Lower lobe of right lung (tissue), 2 donors: ENCODE measurements at regions not wholly inside any gene's neighbourhood (a gene's known extent, or its start where the extent isn't known, plus 50 kb on each side); places are given as distances from the start of the nearest gene placed in this dataset.

Experiments used
- ATAC-seq, 2 donors: fragments of 200-7000 bp; cut with Tn5 transposase; one replicate each; pipeline ENCODE4 v1.9.1; 2020 to 2022; ENCODE audit warnings: mild to moderate bottlenecking in 2 of 2, moderate library complexity in 2 of 2
- DNase-seq: peaks from one replicate; pipeline ENCODE4 v3.0.0-alpha.2; 2020
- H3K27ac ChIP-seq: fragments of 200-600 bp; one replicate; pipeline ENCODE4 v1.8.0; 2022
- H3K27me3 ChIP-seq: fragments of 200-600 bp; one replicate; pipeline ENCODE4 v1.8.0; 2022; ENCODE audit warnings: low read depth
- H3K36me3 ChIP-seq: fragments of 200-600 bp; one replicate; pipeline ENCODE4 v1.8.0; 2022; ENCODE audit warnings: mild to moderate bottlenecking
- H3K4me1 ChIP-seq: fragments of 200-600 bp; one replicate; pipeline ENCODE4 v1.8.0; 2022
- H3K4me3 ChIP-seq: fragments of 200-600 bp; one replicate; pipeline ENCODE4 v1.8.0; 2022; ENCODE audit warnings: mild to moderate bottlenecking
- H3K9me3 ChIP-seq: fragments of 200-600 bp; one replicate; pipeline ENCODE4 v1.8.0; 2022
- intact Hi-C: fragments of 100-400 bp; cut with DNase I; formaldehyde crosslinking; loops from one replicate; pipeline ENCODE4 v1.11.0; 2022
- TF ChIP-seq, protein P1 (sequence below): fragments of 200-600 bp; IDR thresholded peaks from one replicate; pipeline ENCODE4 v1.8.0; 2022; ENCODE audit warnings: antibody characterized with exemption, mild to moderate bottlenecking
- donor health status: DM: no; HTN: yes; CAD: no; lungs with severe emphysema.

DNA sequence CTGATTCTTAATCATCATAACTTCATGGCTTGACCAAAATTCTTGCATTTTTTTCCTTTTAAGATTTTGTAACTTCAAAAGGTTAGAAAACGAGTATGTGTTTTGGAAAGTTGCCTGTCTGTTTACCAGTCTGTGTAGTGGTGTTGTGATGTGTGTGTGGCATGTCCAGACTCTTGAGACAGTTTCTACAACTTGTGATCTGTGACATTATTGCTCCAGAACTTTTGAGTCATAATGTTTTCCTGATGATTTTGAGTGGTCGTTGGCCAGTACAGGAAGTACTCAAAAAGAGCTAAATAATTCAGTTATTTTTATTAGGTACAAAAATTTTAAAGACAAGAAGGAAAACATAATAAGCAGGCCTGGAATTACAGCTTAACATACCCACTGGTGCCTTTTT, 229.0 kb upstream of the C2CD4B start:
- no peaks in the 10 kb centered on the region for H3K36me3 ChIP-seq
- TF ChIP-seq, protein P1, sequence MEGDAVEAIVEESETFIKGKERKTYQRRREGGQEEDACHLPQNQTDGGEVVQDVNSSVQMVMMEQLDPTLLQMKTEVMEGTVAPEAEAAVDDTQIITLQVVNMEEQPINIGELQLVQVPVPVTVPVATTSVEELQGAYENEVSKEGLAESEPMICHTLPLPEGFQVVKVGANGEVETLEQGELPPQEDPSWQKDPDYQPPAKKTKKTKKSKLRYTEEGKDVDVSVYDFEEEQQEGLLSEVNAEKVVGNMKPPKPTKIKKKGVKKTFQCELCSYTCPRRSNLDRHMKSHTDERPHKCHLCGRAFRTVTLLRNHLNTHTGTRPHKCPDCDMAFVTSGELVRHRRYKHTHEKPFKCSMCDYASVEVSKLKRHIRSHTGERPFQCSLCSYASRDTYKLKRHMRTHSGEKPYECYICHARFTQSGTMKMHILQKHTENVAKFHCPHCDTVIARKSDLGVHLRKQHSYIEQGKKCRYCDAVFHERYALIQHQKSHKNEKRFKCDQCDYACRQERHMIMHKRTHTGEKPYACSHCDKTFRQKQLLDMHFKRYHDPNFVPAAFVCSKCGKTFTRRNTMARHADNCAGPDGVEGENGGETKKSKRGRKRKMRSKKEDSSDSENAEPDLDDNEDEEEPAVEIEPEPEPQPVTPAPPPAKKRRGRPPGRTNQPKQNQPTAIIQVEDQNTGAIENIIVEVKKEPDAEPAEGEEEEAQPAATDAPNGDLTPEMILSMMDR = no peak
- no peak overlapping the region for H3K4me3 ChIP-seq
- peaks cover 16% of the 10 kb centered on the region for H3K4me1 ChIP-seq
- H3K9me3 ChIP-seq = no peaks in the 10 kb centered on the region
- intact Hi-C loops = no loop called here
- no peak overlapping the region for H3K27ac ChIP-seq
- DNase-seq (no peak), ATAC-seq (no peak)
- H3K27me3 ChIP-seq = peaks cover 3% of the 10 kb centered on the region

DNA sequence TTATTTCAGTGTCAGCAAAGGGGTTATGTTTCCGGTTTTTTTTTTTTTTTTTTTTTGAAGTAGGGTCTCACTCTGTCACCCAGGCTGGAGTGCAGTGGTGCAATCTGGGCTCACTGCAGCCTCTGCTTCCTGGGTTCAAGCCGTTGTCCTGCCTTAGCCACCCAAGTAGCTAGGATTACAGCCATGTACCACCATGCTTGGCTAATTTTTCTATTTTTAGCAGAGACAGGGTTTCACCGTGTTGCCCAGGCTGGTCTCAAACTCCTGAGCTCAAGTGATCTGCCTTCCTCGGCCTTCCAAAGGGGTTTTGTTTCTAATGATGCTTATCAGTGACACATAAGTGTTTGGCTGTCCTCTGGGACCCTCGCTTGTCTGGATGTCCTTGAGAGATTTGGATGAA, 235.7 kb upstream of the C2CD4B start:
- TF ChIP-seq, protein P1 = no peak
- Histone ChIP-seq H3K27ac (no peak overlapping the region), H3K4me3 (no peak overlapping the region), H3K9me3 (no peaks in the 10 kb centered on the region), H3K27me3 (no peaks in the 10 kb centered on the region), H3K4me1 (peaks cover 8% of the 10 kb centered on the region), H3K36me3 (no peaks in the 10 kb centered on the region)
- no peak for ATAC-seq
- DNase-seq = no peak
- intact Hi-C loops = no loop called here

DNA sequence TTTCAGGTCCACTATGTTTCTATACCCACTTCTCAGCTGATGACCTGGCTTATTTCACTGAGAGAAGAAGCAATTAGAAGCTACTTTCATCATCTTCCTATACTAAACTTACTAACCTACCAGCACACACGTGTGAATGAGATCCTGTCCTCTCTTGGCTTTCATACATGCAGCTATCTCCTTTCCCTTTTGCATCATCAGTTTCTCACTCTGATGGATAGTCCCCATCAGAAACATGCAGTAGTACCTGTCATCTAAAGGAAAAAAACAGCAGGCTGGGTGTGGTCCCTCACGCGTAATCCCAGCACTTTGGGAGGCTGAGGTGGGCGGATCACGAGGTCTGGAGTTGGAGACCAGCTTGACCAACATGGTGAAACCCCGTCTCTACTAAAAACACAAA, 237.6 kb upstream of the C2CD4B start:
- no peak overlapping the region for H3K27ac ChIP-seq
- H3K4me3 ChIP-seq = no peak overlapping the region
- no peaks in the 10 kb centered on the region for H3K36me3 ChIP-seq
- H3K9me3 ChIP-seq = no peaks in the 10 kb centered on the region
- DNase-seq (no peak), ATAC-seq (no peak)
- intact Hi-C loops = no loop called here
- peaks cover 8% of the 10 kb centered on the region for H3K4me1 ChIP-seq
- TF ChIP-seq, protein P1 = no peak
- no peaks in the 10 kb centered on the region for H3K27me3 ChIP-seq

DNA sequence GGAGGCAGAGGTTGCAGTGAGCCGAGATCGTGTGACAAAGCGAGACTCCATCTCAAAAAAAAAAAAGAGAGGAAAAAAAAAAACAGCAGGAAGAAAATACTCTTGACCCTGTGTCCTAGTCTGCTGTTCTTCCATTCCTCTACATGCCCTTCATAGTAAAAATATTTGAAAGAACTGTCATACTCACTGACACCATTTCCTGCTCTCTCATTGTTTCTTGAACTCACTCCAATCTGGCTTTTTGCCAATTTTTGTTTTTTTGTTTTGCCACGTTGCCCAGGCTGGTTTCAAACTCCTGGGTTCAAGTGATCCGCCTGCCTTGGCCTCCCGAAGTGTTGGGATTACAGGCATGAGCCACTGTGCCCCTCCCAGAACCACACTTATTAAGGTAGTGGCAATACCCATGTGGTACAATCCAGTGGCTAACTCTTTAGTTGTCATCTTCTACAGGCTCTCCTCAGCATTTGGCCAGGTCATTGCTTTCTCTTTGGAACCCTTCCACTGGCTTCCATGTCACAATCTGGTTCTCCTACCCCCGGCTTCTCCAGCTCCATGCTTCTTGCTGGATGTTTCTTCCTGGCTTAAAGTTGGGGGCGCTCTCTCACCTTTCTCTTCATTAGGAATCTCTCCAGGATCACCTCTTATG, 238.2 kb upstream of the C2CD4B start:
- Histone ChIP-seq H3K4me1 (peaks cover 8% of the 10 kb centered on the region), H3K4me3 (no peak overlapping the region), H3K27ac (no peak overlapping the region), H3K27me3 (no peaks in the 10 kb centered on the region), H3K9me3 (no peaks in the 10 kb centered on the region), H3K36me3 (no peaks in the 10 kb centered on the region)
- intact Hi-C loops = no loop called here
- DNase-seq (no peak), ATAC-seq (no peak)
- TF ChIP-seq, protein P1 = no peak

DNA sequence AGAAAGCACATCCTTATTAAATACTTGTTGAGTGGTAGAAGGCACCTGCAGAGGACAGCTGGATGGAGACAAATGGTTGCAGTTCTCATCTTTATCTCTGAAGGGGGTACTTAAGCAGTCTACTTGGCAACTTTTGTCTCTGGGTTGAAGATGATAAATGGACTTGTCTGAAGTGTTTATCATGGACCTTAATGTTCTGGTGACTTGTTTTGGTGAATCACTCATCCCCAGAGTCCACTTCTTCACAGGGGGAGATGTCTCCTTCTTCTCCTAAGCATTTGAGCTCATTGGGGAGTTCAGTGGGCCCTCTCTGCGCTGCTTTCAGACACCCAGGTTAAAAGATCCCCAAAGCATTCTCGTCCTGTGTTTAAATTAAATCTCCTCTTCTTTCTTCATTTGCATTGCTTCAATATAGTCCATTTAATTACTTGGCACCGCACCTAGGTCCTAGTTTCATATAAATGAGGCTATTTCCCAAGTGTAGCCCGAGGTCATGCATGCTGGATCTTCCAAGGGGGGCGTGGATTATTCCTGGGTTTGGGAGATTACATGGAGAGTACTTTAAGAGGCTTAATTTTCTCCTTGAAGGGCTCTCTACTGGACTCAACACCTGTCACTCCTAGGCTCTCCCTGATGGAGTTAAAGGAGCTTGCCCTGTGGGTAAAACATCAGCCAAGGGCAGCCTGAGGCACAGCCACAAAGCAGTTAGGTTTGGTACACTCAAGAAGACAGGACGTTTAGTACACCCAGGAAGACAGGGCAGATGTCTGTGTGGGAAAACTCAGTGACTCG, 239.3 kb upstream of the C2CD4B start:
- H3K27ac ChIP-seq = no peak overlapping the region
- intact Hi-C loops = no loop called here
- TF ChIP-seq, protein P1 = no peak
- no peak overlapping the region for H3K4me3 ChIP-seq
- ATAC-seq (no peak), DNase-seq (no peak)
- no peaks in the 10 kb centered on the region for H3K27me3 ChIP-seq
- H3K9me3 ChIP-seq = no peaks in the 10 kb centered on the region
- H3K4me1 ChIP-seq = peaks cover 8% of the 10 kb centered on the region
- H3K36me3 ChIP-seq = no peaks in the 10 kb centered on the region
